DMS53 (cell line): ENCODE measurements at regions not wholly inside any gene's neighbourhood (a gene's known extent, or its start where the extent isn't known, plus 50 kb on each side); places are given as distances from the start of the nearest gene placed in this dataset.
"Not testable (repeated sequence)": the region's sequence is repeated elsewhere in the genome, so short reads cannot be mapped to it uniquely, and the experiment has no call there.

Experiments
- DNase-seq: peaks from one replicate; lab custom pipeline; 2025; lab: John Stamatoyannopoulos, UW

DNA sequence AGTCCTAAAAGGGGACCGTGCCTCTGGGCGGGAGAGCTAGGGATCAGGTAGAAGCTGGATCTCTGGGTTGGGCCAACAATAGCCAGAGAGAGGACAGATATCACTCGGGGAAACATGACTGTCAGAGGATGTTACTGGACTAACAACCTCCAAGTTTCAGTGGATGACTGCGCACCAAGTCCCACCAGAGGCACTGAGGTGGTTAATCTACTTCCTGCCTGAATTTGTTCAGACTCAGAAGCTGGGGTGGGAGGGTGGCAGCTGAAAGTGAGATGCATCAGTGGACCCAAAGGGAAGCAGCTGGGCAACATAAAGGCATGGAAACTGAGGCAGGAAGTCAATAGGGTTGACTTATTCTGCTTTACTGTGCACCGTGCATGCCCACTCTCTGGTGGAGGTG, 130.1 kb upstream of the SLC44A1 start:
- no peak for DNase-seq

DNA sequence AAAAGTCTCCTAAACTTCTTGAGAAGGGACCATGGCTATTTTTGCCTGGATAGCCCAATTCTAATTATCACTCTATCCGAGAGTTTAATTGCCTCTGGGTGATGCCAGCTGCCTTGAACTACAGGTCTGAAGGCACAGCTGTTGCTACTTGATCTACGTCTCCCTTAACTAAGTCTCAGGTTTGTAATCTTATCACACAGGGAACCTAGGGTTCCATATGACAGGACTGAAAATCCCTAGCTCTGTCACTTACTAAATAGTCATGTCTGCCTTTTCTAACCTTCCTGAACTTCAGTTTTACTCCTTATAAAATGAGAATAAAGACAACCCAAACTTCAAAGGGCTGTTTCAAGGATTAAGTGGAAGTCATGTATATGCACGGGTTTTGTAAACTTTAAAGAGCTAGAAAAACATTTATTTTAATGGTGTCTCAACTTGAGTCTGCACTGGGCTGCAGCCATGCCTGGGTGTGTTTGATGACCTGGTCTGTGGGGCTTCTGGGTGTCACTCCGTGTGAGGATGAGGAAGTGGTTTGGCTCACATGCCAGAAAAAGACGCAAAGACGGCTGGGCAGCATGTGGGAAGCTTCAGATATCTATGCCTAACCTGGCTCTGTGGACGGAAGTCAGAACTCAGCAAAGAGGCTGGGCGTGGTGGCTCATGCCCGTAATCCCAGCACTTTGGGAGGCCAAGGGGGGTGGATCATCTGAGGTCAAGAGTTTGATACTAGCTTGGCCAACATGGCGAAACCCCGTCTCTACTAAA, 129.3 kb upstream of the SLC44A1 start:
- DNase-seq, result no peak

- DNase-seq, result no peak
These were observed 128.2 kb upstream of the SLC44A1 start for GRCh38 chr9:105116052-105116868.

DNA sequence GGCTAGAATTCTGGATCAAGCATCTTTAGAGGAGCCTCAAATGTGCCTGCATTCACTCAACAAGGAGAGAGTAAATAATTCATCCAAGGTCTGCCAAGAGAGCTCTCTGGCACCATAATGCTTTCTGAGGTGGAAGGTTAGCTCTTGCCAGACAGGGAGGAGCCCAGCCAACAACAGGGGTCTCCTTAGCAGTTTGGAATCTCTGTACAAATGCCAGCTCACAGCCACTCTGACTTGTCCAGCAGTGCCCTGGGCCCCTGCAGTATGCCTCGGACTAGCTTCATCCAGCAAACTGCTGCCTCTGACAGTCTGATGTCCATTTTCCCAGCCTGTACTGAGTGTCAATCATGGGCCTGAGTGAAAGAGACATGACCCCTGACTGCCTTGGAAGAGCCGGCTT, 127.2 kb upstream of the SLC44A1 start:
- DNase-seq, result no peak

GRCh38 chr9:105118636-105119035, 125.8 kb upstream of the SLC44A1 start:
- DNase-seq, result peak; percentile 2

- DNase-seq, result no peak
These were observed 125.3 kb upstream of the SLC44A1 start for GRCh38 chr9:105119156-105119555.

DNA sequence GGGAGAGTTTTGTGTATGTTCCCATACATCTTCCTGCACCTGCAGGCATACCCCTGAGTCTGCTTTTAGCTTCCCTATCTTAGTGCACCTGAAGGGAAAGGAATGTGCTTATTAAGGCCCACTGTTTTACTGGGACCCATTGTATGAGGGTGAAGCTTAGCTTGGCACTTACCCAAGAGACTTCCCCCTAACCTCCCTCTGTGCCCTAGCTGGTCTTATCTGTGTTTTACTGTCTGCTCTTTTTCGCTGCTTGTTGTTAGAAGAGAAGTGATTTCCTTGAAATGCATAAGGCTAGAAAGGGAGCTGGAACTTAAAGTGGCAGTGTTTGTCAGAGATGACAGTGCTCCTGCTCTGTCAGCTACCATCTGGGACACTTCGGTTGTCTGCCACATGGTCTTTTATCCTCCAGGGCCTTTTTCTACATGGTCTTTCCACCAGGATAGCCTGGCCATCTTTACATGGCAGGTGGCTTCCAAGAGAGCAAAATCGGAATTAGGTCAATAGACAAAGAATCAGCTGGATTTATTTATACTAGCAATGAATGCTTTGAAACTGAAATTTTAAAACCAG, 122.5 kb upstream of the SLC44A1 start:
- DNase-seq, result no peak

DNA sequence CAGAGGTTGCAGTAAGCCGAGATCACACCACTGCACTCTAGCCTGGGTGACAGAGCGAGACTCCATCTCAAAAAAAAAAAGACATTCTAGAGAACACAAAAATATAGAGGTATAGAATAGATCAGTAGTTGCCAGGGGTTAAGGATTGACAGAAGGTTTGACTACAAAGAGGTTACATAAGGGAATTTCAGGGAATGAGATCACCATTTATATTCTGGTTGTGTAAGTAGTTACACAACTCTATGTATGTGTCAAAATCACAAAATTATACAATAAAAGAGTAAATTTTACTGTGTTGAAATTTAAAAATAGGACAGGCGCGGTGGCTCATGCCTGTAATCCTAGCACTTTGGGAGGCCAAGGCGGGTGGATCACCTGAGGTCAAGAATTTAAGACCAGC, 119.9 kb upstream of the SLC44A1 start:
- DNase-seq, result not testable (repeated sequence)

- no peak for DNase-seq
These were observed 118.2 kb upstream of the SLC44A1 start for GRCh38 chr9:105126226-105126625.

GRCh38 chr9:105127863-105128220, 116.6 kb upstream of the SLC44A1 start:
- DNase-seq, result no peak

DNA sequence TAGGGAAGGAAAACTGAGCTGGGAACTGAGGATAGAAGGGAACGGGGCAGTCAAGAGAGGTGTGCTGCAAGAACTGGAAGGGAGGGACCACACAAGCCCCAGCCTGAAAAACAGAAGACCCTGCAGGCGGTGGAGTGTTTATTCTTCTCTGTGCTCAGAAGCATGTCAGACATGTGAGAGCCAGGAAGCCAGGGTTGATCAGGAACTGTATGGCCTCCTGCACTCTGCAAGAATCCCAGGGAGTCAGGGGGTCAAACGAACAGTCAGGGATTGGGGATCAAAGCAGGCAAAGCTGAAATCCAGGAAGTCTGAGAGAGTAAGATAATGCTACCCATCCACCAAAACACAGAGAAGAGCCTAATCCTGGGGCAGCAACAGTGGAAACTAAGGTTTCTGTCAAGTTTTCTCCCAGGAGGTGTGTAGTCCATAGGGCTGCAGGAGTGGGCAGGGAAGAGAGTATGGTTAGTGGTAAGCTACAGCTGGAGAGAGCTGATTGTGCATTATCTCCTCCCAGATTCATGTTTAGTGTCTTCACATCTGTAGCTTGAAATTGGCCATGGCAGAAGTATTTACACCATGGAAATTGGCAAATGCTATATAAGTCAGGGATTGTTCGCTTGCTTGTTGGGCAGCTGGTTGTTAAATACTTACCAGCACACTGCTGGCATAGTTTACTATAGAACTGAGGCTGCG, 115.4 kb upstream of the SLC44A1 start:
- DNase-seq, result no peak

DNA sequence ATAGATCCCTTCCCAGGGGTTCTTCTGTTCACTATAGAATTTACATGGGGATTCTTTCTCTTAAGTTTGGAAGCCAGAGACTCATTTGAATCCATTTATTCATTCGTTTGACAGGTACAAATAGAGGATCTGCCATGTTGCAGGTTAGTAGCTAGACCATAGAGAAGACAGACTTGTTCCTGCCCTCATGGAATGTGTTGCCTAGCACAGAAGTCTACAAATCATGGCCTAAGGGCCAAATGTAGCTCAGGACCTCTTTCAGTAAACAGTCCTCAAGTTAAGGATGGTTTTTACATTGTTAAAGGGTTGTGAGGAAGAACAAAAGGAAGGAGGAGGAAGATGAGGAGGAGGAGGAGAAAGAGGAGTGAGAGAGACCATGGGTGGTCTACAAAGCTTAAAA, 114.7 kb upstream of the SLC44A1 start:
- no peak for DNase-seq

GRCh38 chr9:105131981-105132380, 112.5 kb upstream of the SLC44A1 start:
- DNase-seq, result no peak

GRCh38 chr9:105132606-105133005, 111.8 kb upstream of the SLC44A1 start:
- no peak for DNase-seq

GRCh38 chr9:105138306-105138801, 106.1 kb upstream of the SLC44A1 start:
- DNase-seq, result peak; percentile 22

- no peak for DNase-seq
These were observed 103.1 kb upstream of the SLC44A1 start for GRCh38 chr9:105141146-105141975.

GRCh38 chr9:105141976-105142250, 102.5 kb upstream of the SLC44A1 start:
- no peak for DNase-seq

GRCh38 chr9:105142406-105143135, 101.9 kb upstream of the SLC44A1 start:
- no peak for DNase-seq

DNA sequence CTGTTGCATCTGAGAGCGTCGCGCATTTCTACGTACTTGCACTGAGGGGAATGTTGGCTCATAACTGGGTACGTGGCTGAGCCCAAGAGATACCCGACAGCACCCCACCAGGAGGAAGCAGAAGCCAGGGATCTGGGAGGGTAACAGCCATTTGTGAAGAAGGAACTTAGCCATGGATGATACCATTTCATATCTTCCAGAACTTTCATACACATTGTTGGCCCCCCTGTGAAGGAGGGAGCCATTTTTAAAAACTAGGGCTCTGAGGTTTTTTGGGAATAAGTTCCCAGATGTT, 101.4 kb upstream of the SLC44A1 start:
- DNase-seq, result no peak

- no peak for DNase-seq
These were observed 100.4 kb upstream of the SLC44A1 start for GRCh38 chr9:105144076-105144475.

- DNase-seq, result no peak
These were observed 99.6 kb upstream of the SLC44A1 start for GRCh38 chr9:105144841-105145240.
